H9 (cell line): ENCODE measurements at regions not wholly inside any gene's neighbourhood (a gene's known extent, or its start where the extent isn't known, plus 50 kb on each side); places are given as distances from the start of the nearest gene placed in this dataset.

ENCODE experiments used
- DNase-seq: peaks from one replicate; pipeline ENCODE4 v3.0.0-alpha.2; 2017
- H2AFZ ChIP-seq: one replicate; pipeline ENCODE4 v1.6.1; 2013; ENCODE audit warnings: mild to moderate bottlenecking, low read length, control low read depth, moderate library complexity
- H2AK5ac ChIP-seq: 2 replicates; pipeline ENCODE4 v1.6.1; 2013; ENCODE audit warnings: low read length, control low read depth, mixed read lengths; ENCODE audit not compliant: insufficient read length
- H2BK120ac ChIP-seq: one replicate; pipeline ENCODE4 v1.6.1; 2013; ENCODE audit warnings: low read depth, mild to moderate bottlenecking, low read length, control low read depth, inconsistent platforms; ENCODE audit not compliant: poor library complexity, severe bottlenecking
- H2BK12ac ChIP-seq: 2 replicates; pipeline ENCODE4 v1.6.1; 2013; ENCODE audit warnings: low read length, control low read depth, mixed read lengths, low read depth; ENCODE audit not compliant: insufficient read length
- H2BK15ac ChIP-seq: 2 replicates; pipeline ENCODE4 v1.6.1; 2013; ENCODE audit warnings: low read depth, low read length, control low read depth
- H2BK20ac ChIP-seq: one replicate; pipeline ENCODE4 v1.6.1; 2013; ENCODE audit warnings: low read depth, mild to moderate bottlenecking, low read length, control low read depth, inconsistent platforms; ENCODE audit not compliant: poor library complexity, severe bottlenecking
- H2BK5ac ChIP-seq: 2 replicates; pipeline ENCODE4 v1.6.1; 2013; ENCODE audit warnings: low read length, control low read depth, mixed read lengths; ENCODE audit not compliant: insufficient read length
- H3K14ac ChIP-seq: 2 replicates; pipeline ENCODE4 v1.6.1; 2013; ENCODE audit warnings: low read length, control low read depth; ENCODE audit not compliant: insufficient read depth
- H3K18ac ChIP-seq: 2 replicates; pipeline ENCODE4 v1.6.1; 2013; ENCODE audit warnings: low read depth, mild to moderate bottlenecking, mixed read lengths, low read length, control low read depth; ENCODE audit not compliant: insufficient read length
- H3K23ac ChIP-seq: 2 replicates; pipeline ENCODE4 v1.6.1; 2013; ENCODE audit warnings: low read length, control low read depth, mixed read lengths, low read depth; ENCODE audit not compliant: insufficient read length
- H3K23me2 ChIP-seq: 2 replicates; pipeline ENCODE4 v1.6.1; 2013; ENCODE audit warnings: low read depth, mild to moderate bottlenecking, mixed read lengths, low read length, control low read depth; ENCODE audit not compliant: insufficient read length, poor library complexity, severe bottlenecking
- H3K27ac ChIP-seq: 2 replicates; pipeline ENCODE4 v1.5.1; 2013; ENCODE audit warnings: low read length, control low read depth, mixed read lengths, low read depth; ENCODE audit not compliant: insufficient read length
- H3K27me3 ChIP-seq: 2 replicates; pipeline ENCODE4 v1.6.1; 2013; ENCODE audit warnings: low read length, control low read depth, inconsistent platforms; ENCODE audit not compliant: insufficient read depth
- H3K4ac ChIP-seq: 2 replicates; pipeline ENCODE4 v1.6.1; 2013; ENCODE audit warnings: low read depth, mild to moderate bottlenecking, control low read depth, inconsistent platforms, low read length, moderate library complexity
- H3K4me1 ChIP-seq: 2 replicates; pipeline ENCODE4 v1.6.1; 2013; ENCODE audit warnings: low read length, control low read depth, inconsistent platforms; ENCODE audit not compliant: insufficient read depth
- H3K4me2 ChIP-seq: 2 replicates; pipeline ENCODE4 v1.6.1; 2013; ENCODE audit warnings: low read length, control low read depth, mixed read lengths; ENCODE audit not compliant: insufficient read length, insufficient read depth
- H3K56ac ChIP-seq: 2 replicates; pipeline ENCODE4 v1.6.1; 2013; ENCODE audit warnings: low read depth, mild to moderate bottlenecking, mixed read lengths, low read length, control low read depth; ENCODE audit not compliant: insufficient read length
- H3K79me1 ChIP-seq: 2 replicates; pipeline ENCODE4 v1.6.1; 2013; ENCODE audit warnings: low read depth, mild to moderate bottlenecking, moderate library complexity, low read length, control low read depth, inconsistent platforms; ENCODE audit not compliant: insufficient read depth, poor library complexity, severe bottlenecking
- H3K79me2 ChIP-seq: 2 replicates; pipeline ENCODE4 v1.6.1; 2013; ENCODE audit warnings: low read length, control low read depth, inconsistent platforms; ENCODE audit not compliant: insufficient read depth
- H3K9ac ChIP-seq: 2 replicates; pipeline ENCODE4 v1.6.1; 2013; ENCODE audit warnings: low read length, control low read depth, mixed read lengths; ENCODE audit not compliant: insufficient read length; ENCODE audit errors: extremely low read depth
- H3K9me3 ChIP-seq: one replicate; pipeline ENCODE4 v1.6.1; 2013; ENCODE audit warnings: low read depth, low read length, inconsistent platforms; ENCODE audit not compliant: control insufficient read depth
- H3T11ph ChIP-seq: one replicate; pipeline ENCODE4 v1.6.1; 2013; ENCODE audit warnings: mild to moderate bottlenecking, low read length, control low read depth, inconsistent platforms
- H4K20me1 ChIP-seq: one replicate; pipeline ENCODE4 v1.6.1; 2013; ENCODE audit not compliant: control insufficient read depth, insufficient read length, insufficient read depth
- H4K5ac ChIP-seq: 2 replicates; pipeline ENCODE4 v1.6.1; 2013; ENCODE audit warnings: low read depth, mild to moderate bottlenecking, mixed read lengths, low read length, control low read depth; ENCODE audit not compliant: insufficient read length
- H4K8ac ChIP-seq: replicated peaks from 2 replicates; pipeline ENCODE4 v1.6.1; 2013; ENCODE audit warnings: low read length, control low read depth, mixed read lengths, low read depth; ENCODE audit not compliant: insufficient read length
- H4K91ac ChIP-seq: 2 replicates; pipeline ENCODE4 v1.6.1; 2013; ENCODE audit warnings: low read depth, mild to moderate bottlenecking, moderate library complexity, mixed read lengths, low read length, control low read depth; ENCODE audit not compliant: insufficient read length
- H3K27ac Mint-ChIP-seq, 3 experiments: 2 replicates in 2 of 3; 3 replicates in 1 of 3; pipeline ENCODE4 v1.8.0; 2020 to 2021; ENCODE audit warnings: mixed read lengths in 3 of 3, mild to moderate bottlenecking in 1 of 3, moderate library complexity in 1 of 3
- H3K27me3 Mint-ChIP-seq: 2 replicates; pipeline ENCODE4 v1.8.0; 2021; ENCODE audit warnings: low read depth, mild to moderate bottlenecking, moderate library complexity, mixed read lengths
- H3K36me3 Mint-ChIP-seq, 3 experiments: 2 replicates in 2 of 3; 3 replicates in 1 of 3; pipeline ENCODE4 v1.8.0; 2020 to 2021; ENCODE audit warnings: low read depth in 3 of 3, mixed read lengths in 3 of 3; ENCODE audit not compliant: insufficient read depth in 1 of 3
- H3K4me1 Mint-ChIP-seq, 2 experiments: 2 replicates each; pipeline ENCODE4 v1.8.0; 2020; ENCODE audit warnings: mixed read lengths in 2 of 2
- H3K4me3 Mint-ChIP-seq, 2 experiments: 2 replicates in 1 of 2; 3 replicates in 1 of 2; pipeline ENCODE4 v1.8.0; 2020 to 2021; ENCODE audit warnings: mild to moderate bottlenecking in 2 of 2, mixed read lengths in 2 of 2, moderate library complexity in 1 of 2
- H3K9me3 Mint-ChIP-seq, 2 experiments: 2 replicates in 1 of 2; 3 replicates in 1 of 2; pipeline ENCODE4 v1.8.0; 2020; ENCODE audit warnings: mild to moderate bottlenecking in 2 of 2, mixed read lengths in 2 of 2, moderate library complexity in 1 of 2
- CTCF ChIP-seq: fragments of 200-600 bp; sonication (generic); conservative IDR thresholded peaks from 3 replicates; pipeline ENCODE4 v1.8.0; 2021; ENCODE audit warnings: antibody characterized with exemption, mild to moderate bottlenecking
- WGBS: extraction: QIAGEN DNeasy Blood & Tissue Kit; methylation state at CpG from one replicate; pipeline ENCODE4 v1.1.7; 2013; ENCODE audit warnings: missing lambda C conversion rate, low lambda C conversion rate, mixed read lengths; ENCODE audit not compliant: insufficient read length; ENCODE audit errors: extremely low coverage; 5-methylcytosine and 5-hydroxymethylcytosine counted together

GRCh38 chr5:157990583-157991181 lies 131.7 kb upstream of the CLINT1 start:
- Histone ChIP-seq H2BK20ac (no peak overlapping the region), H3K9me3 (no peaks in the 10 kb centered on the region), H2AFZ (no peak overlapping the region), H2BK12ac (no peak overlapping the region), H3K56ac (no peak overlapping the region), H3T11ph (no peak overlapping the region), H3K18ac (no peak overlapping the region), H4K91ac (no peak overlapping the region), H4K20me1 (no peaks in the 10 kb centered on the region), H3K9ac (no peak overlapping the region), H2BK5ac (no peak overlapping the region), H3K27ac (no peak overlapping the region), H4K8ac (no peak overlapping the region), H3K79me2 (no peaks in the 10 kb centered on the region), H2BK120ac (no peak overlapping the region), H2AK5ac (no peak overlapping the region), H4K5ac (no peak overlapping the region), H3K14ac (no peak overlapping the region), H3K23ac (no peak overlapping the region), H3K79me1 (no peaks in the 10 kb centered on the region), H2BK15ac (no peak overlapping the region), H3K27me3 (no peaks in the 10 kb centered on the region), H3K4me1 (no peaks in the 10 kb centered on the region), H3K4ac (no peak overlapping the region), H3K23me2 (no peaks in the 10 kb centered on the region), H3K4me2 (no peak overlapping the region)
- Mint-ChIP-seq H3K4me1 (peaks cover 7% of the 10 kb centered on the region in 2 experiments), H3K27me3 (peaks cover 2% of the 10 kb centered on the region), H3K36me3 (no peaks in the 10 kb centered on the region; a peak in 2 of 7 replicates), H3K4me3 (no peak overlapping the region), H3K27ac (no peak overlapping the region), H3K9me3 (peaks cover 0 to 3% of the 10 kb centered on the region in 2 experiments; a peak in 1 of 5 replicates)
- no peak for TF ChIP-seq CTCF
- no peak for DNase-seq
- WGBS = no CpG with 5 or more reads among the region's 4 CpGs
